Activated CD8-positive, alpha-beta T cell treated with anti-CD3 and anti-CD28 coated beads for 36 hours (primary cell): ENCODE measurements at regions not wholly inside any gene's neighbourhood (a gene's known extent, or its start where the extent isn't known, plus 50 kb on each side); places are given as distances from the start of the nearest gene placed in this dataset.

Experiments
- ATAC-seq: fragments of 200-7000 bp; cut with Tn5 transposase; one replicate; pipeline ENCODE4 v1.10.0; 2021; ENCODE audit warnings: mild to moderate bottlenecking, moderate library complexity
- CTCF ChIA-PET: fragments of 350-600 bp; sonication (Branson Sonifier 250); formaldehyde crosslinking; loops from one replicate; lab custom pipeline; 2021; ENCODE audit warnings: antibody characterized with exemption; lab: Charles Lee
- POLR2A ChIA-PET: fragments of 350-600 bp; sonication (Branson Sonifier 250); formaldehyde crosslinking; loops from one replicate; lab custom pipeline; 2021; ENCODE audit warnings: antibody characterized with exemption; lab: Charles Lee
- DNase-seq: peaks from one replicate; pipeline ENCODE4 v3.0.0-alpha.2; 2020
- H3K27ac Mint-ChIP-seq: one replicate; pipeline ENCODE4 v1.8.0; 2021; ENCODE audit warnings: mild to moderate bottlenecking, mixed read lengths
- H3K27me3 Mint-ChIP-seq: one replicate; pipeline ENCODE4 v1.8.0; 2021; ENCODE audit warnings: mixed read lengths
- H3K36me3 Mint-ChIP-seq: one replicate; pipeline ENCODE4 v1.8.0; 2021; ENCODE audit warnings: low read depth, mixed read lengths
- H3K4me1 Mint-ChIP-seq: one replicate; pipeline ENCODE4 v1.8.0; 2021; ENCODE audit warnings: low read depth, mixed read lengths
- H3K4me3 Mint-ChIP-seq: one replicate; pipeline ENCODE4 v1.8.0; 2021; ENCODE audit warnings: mild to moderate bottlenecking, moderate library complexity, mixed read lengths
- H3K9me3 Mint-ChIP-seq: one replicate; pipeline ENCODE4 v1.8.0; 2021; ENCODE audit warnings: mixed read lengths
- CTCF ChIP-seq: fragments of 200-600 bp; IDR thresholded peaks from one replicate; pipeline ENCODE4 v1.8.0; 2022; ENCODE audit warnings: antibody characterized with exemption, mild to moderate bottlenecking
- intact Hi-C: fragments of 100-400 bp; cut with micrococcal nuclease; formaldehyde crosslinking; loops from one replicate; pipeline ENCODE4 v1.10.0; 2022

- Mint-ChIP-seq H3K27me3 (no peaks in the 10 kb centered on the region), H3K27ac (no peak overlapping the region), H3K4me3 (no peak overlapping the region), H3K36me3 (no peaks in the 10 kb centered on the region), H3K4me1 (no peaks in the 10 kb centered on the region), H3K9me3 (no peaks in the 10 kb centered on the region)
- DNase-seq: no peak
- no peak for TF ChIP-seq CTCF
- ChIA-PET POLR2A (no interaction called here), CTCF (no interaction called here)
- intact Hi-C loops: no loop called here
- no peak for ATAC-seq
These were observed 467.4 kb downstream of the SOX11 start for GRCh38 chr2:6159606-6160005.

- DNase-seq (no peak), ATAC-seq (no peak)
- Mint-ChIP-seq H3K27me3 (no peaks in the 10 kb centered on the region), H3K4me3 (no peak overlapping the region), H3K9me3 (peaks cover 3% of the 10 kb centered on the region), H3K36me3 (no peaks in the 10 kb centered on the region), H3K27ac (no peak overlapping the region), H3K4me1 (no peaks in the 10 kb centered on the region)
- POLR2A ChIA-PET: no interaction called here
- TF ChIP-seq CTCF: no peak
- CTCF ChIA-PET: no interaction called here
- intact Hi-C loops: no loop called here
These were observed 471.7 kb downstream of the SOX11 start for GRCh38 chr2:6163932-6164331.

GRCh38 chr2:6164986-6165747 lies 473.0 kb downstream of the SOX11 start:
- H3K27ac Mint-ChIP-seq: no peak overlapping the region
- TF ChIP-seq CTCF: no peak
- H3K4me3 Mint-ChIP-seq: no peak overlapping the region
- peaks cover 3% of the 10 kb centered on the region for H3K9me3 Mint-ChIP-seq
- no peak for ATAC-seq
- no peak for DNase-seq
- intact Hi-C loops: no loop called here
- ChIA-PET POLR2A (interaction anchor here (0.6 kb wide), 1 partner anchor 207 kb away, joined by 3 read pairs; no protein-coding TSS in a partner anchor), CTCF (no interaction called here)
- H3K4me1 Mint-ChIP-seq: no peaks in the 10 kb centered on the region
- no peaks in the 10 kb centered on the region for H3K36me3 Mint-ChIP-seq
- H3K27me3 Mint-ChIP-seq: no peaks in the 10 kb centered on the region

GRCh38 chr2:6167592-6168138 lies 475.5 kb downstream of the SOX11 start:
- H3K4me3 Mint-ChIP-seq: no peak overlapping the region
- H3K9me3 Mint-ChIP-seq: peaks cover 3% of the 10 kb centered on the region
- no peaks in the 10 kb centered on the region for H3K27me3 Mint-ChIP-seq
- intact Hi-C loops: no loop called here
- ChIA-PET POLR2A (no interaction called here), CTCF (no interaction called here)
- ATAC-seq: no peak
- no peak overlapping the region for H3K27ac Mint-ChIP-seq
- no peaks in the 10 kb centered on the region for H3K36me3 Mint-ChIP-seq
- no peak for TF ChIP-seq CTCF
- no peak for DNase-seq
- H3K4me1 Mint-ChIP-seq: no peaks in the 10 kb centered on the region

GRCh38 chr2:6168485-6168884 lies 476.3 kb downstream of the SOX11 start:
- Mint-ChIP-seq H3K27ac (no peak overlapping the region), H3K4me1 (no peaks in the 10 kb centered on the region), H3K27me3 (no peaks in the 10 kb centered on the region), H3K4me3 (no peak overlapping the region), H3K9me3 (peaks cover 3% of the 10 kb centered on the region), H3K36me3 (no peaks in the 10 kb centered on the region)
- POLR2A ChIA-PET: no interaction called here
- CTCF ChIA-PET: no interaction called here
- intact Hi-C loops: no loop called here
- DNase-seq (no peak), ATAC-seq (no peak)
- no peak for TF ChIP-seq CTCF
